GM12875 (cell line): ENCODE measurements at regions not wholly inside any gene's neighbourhood (a gene's known extent, or its start where the extent isn't known, plus 50 kb on each side); places are given as distances from the start of the nearest gene placed in this dataset.

Source experiments
- H3K4me3 ChIP-seq: one replicate; pipeline ENCODE4 v1.5.1; 2011; ENCODE audit warnings: low read depth, low read length, control low read depth
- CTCF ChIP-seq: IDR thresholded peaks from 2 replicates; pipeline ENCODE4 v1.5.1; 2011; ENCODE audit warnings: low read depth, mild to moderate bottlenecking, control low read depth, inconsistent platforms, low read length, moderate library complexity, borderline replicate concordance; ENCODE audit not compliant: insufficient read depth

- TF ChIP-seq CTCF = no peak
- no peak overlapping the region for H3K4me3 ChIP-seq
Observed at GRCh38 chr18:72180689-72181088, 363.5 kb downstream of the CBLN2 start.

DNA sequence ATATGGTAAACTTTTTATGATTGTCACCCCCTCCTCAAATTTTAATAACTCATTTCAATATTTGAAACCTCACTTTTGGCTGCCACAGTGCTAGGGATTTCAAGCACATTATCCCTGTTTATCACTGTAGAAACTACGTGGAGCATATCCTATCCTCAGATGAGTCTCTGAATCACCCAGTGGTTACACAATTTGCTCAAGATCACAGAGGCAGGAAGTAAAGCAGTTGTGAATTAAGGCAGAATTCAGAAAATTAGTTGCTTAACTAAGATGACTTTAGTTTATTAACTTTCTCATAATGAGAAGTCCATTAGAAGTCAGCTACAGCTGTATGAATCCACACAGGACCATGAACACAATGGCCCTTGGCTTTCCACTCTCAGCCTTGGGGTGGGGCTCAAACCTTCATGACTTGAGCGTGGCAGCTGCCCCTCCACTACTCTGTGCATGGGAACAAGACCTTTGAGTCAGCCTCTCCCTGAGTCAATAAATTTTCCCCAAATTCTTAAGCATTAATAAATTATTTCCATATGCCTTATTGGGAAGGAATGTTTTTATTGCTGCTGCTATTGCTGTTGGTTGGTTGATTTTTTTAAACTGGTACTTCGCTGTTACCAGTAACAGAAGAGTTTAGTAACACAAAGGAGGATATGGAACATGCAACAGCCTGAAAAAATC, 369.0 kb downstream of the CBLN2 start:
- no peak overlapping the region for H3K4me3 ChIP-seq
- TF ChIP-seq CTCF = no peak

GRCh38 chr18:72171596-72171995, 372.5 kb downstream of the CBLN2 start:
- TF ChIP-seq CTCF = no peak
- H3K4me3 ChIP-seq = no peak overlapping the region

DNA sequence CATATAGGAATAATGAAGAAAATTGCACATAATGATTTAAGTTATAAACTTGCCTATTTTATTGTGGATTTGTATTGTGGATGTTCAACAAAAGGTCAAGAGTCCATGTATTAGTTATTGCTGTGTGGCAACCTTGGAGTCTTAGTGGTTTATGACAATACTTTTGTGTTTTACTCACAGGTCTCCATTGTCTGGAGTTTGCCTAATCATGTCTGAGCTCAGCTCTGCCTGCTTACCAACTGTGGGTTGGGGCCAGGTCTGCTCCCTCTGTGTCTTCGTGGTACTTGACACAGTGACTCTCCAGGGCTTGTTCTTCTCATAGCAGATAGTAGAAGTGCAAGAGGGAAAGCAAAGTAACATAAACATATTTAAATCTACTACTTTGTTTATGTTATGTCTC, 382.5 kb downstream of the CBLN2 start:
- no peak overlapping the region for H3K4me3 ChIP-seq
- TF ChIP-seq CTCF = no peak

GRCh38 chr18:72160510-72161445, 383.4 kb downstream of the CBLN2 start:
- no peak for TF ChIP-seq CTCF
- no peak overlapping the region for H3K4me3 ChIP-seq

DNA sequence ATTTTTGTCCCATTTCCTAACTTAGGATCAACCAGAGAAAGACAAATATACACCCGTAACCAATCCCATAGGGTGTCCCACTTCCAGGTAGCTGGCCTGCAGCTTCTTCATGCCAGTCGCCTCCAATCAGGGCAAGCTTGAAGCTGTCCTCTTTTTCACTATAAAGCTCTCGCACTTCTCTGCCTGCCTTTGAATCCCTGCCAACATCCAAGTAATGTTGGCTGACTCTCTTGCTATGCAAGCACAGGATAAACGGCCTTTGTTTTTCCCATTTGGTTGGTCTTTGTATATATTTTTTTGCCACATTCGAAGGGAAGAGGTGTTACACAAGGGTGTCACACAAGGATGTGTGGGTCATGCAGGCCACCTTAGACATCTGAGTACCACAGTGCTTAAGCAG, 388.8 kb downstream of the CBLN2 start:
- H3K4me3 ChIP-seq = no peak overlapping the region
- TF ChIP-seq CTCF = no peak
